ENCODE measurements at regions not wholly inside any gene's neighbourhood (a gene's known extent, or its start where the extent isn't known, plus 50 kb on each side); places are given as distances from the start of the nearest gene placed in this dataset.

- H3K36me3 ChIP-seq (ENCODE audit: control insufficient read depth in 2 of 2, insufficient read depth in 1 of 2, low read length in 2 of 2): no peaks in the 10 kb centered on the region
- no peaks in the 10 kb centered on the region for H3K4me1 ChIP-seq (ENCODE audit: control insufficient read depth, insufficient read depth, low read length)
- ChIA-PET CTCF (interaction anchor here (0.6 kb wide), 1 partner anchor 176 kb away, joined by 3 read pairs; no protein-coding TSS in a partner anchor), POLR2A (no interaction called here)
- H3K27ac ChIP-seq (ENCODE audit: extremely low read depth, low read depth, low read length): no peak overlapping the region
- H3K4me3 ChIP-seq (ENCODE audit: low read depth, low read length): no peak overlapping the region
- H3K9me3 ChIP-seq (ENCODE audit: control insufficient read depth, insufficient read depth, low read depth, low read length): no peaks in the 10 kb centered on the region
- TF ChIP-seq ZNF433 (tag by site-specific recombination; IDR thresholded peaks at IDR 0.05; ENCODE audit: low read depth) (no peak), ZNF501 (tag by site-specific recombination; IDR thresholded peaks at IDR 0.05) (no peak), ZBTB17 (tag by site-specific recombination; IDR thresholded peaks at IDR 0.05) (no peak), ZSCAN16 (tag by site-specific recombination; IDR thresholded peaks at IDR 0.05) (no peak), ZFP37 (tag by site-specific recombination; IDR thresholded peaks at IDR 0.05) (no peak), GFI1B (tag by site-specific recombination; IDR thresholded peaks at IDR 0.05) (no peak), ZXDB (tag by site-specific recombination; IDR thresholded peaks at IDR 0.05) (no peak), SP3 (tag by site-specific recombination; IDR thresholded peaks at IDR 0.05) (no peak), ZNF701 (tag by site-specific recombination; IDR thresholded peaks at IDR 0.05) (no peak), ZBTB26 (tag by site-specific recombination; optimal IDR thresholded peaks at IDR 0.05) (no peak), ZNF2 (tag by site-specific recombination; IDR thresholded peaks at IDR 0.05) (no peak), SALL2 (tag by site-specific recombination; IDR thresholded peaks at IDR 0.05; ENCODE audit: borderline replicate concordance) (no peak), KLF16 (tag by site-specific recombination; IDR thresholded peaks at IDR 0.05) (no peak), ZNF184 (tag by site-specific recombination; IDR thresholded peaks at IDR 0.05) (no peak), ZNF837 (tag by site-specific recombination; IDR thresholded peaks at IDR 0.05) (no peak)
- TF ChIP-seq, protein P1, sequence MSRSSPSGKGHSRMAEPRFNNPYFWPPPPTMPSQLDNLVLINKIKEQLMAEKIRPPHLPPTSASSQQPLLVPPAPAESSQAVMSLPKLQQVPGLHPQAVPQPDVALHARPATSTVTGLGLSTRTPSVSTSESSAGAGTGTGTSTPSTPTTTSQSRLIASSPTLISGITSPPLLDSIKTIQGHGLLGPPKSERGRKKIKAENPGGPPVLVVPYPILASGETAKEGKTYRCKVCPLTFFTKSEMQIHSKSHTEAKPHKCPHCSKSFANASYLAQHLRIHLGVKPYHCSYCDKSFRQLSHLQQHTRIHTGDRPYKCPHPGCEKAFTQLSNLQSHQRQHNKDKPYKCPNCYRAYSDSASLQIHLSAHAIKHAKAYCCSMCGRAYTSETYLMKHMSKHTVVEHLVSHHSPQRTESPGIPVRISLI (tag by site-specific recombination; IDR thresholded peaks at IDR 0.05): no peak
Measured at GRCh38 chr13:106173346-106173745, 362.1 kb downstream of the EFNB2 start.

- Histone ChIP-seq H3K27ac (ENCODE audit: extremely low read depth, low read depth, low read length) (no peak overlapping the region), H3K36me3 (ENCODE audit: control insufficient read depth in 2 of 2, insufficient read depth in 1 of 2, low read length in 2 of 2) (no peaks in the 10 kb centered on the region), H3K4me3 (ENCODE audit: low read depth, low read length) (no peak overlapping the region), H3K4me1 (ENCODE audit: control insufficient read depth, insufficient read depth, low read length) (no peaks in the 10 kb centered on the region), H3K9me3 (ENCODE audit: control insufficient read depth, insufficient read depth, low read depth, low read length) (no peaks in the 10 kb centered on the region)
- POLR2A ChIA-PET: no interaction called here
- no peak for TF ChIP-seq OVOL3 (tag by site-specific recombination; IDR thresholded peaks at IDR 0.05)
- TF ChIP-seq ZEB2 (tag by site-specific recombination; IDR thresholded peaks at IDR 0.05): no peak
- no peak for TF ChIP-seq KLF8 (tag by site-specific recombination; IDR thresholded peaks at IDR 0.05)
- TF ChIP-seq ZNF239 (tag by site-specific recombination; IDR thresholded peaks at IDR 0.05): no peak
- TF ChIP-seq, protein P2, sequence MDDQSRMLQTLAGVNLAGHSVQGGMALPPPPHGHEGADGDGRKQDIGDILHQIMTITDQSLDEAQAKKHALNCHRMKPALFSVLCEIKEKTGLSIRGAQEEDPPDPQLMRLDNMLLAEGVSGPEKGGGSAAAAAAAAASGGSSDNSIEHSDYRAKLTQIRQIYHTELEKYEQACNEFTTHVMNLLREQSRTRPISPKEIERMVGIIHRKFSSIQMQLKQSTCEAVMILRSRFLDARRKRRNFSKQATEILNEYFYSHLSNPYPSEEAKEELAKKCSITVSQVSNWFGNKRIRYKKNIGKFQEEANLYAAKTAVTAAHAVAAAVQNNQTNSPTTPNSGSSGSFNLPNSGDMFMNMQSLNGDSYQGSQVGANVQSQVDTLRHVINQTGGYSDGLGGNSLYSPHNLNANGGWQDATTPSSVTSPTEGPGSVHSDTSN (CRISPR knock-in tag; IDR thresholded peaks at IDR 0.05): no peak
- no peak for TF ChIP-seq ZBTB10 (tag by site-specific recombination; IDR thresholded peaks at IDR 0.05)
- no peak for TF ChIP-seq ZBTB8A (tag by site-specific recombination; IDR thresholded peaks at IDR 0.05)
- no peak for TF ChIP-seq ZNF707 (tag by site-specific recombination; IDR thresholded peaks at IDR 0.05)
- no peak for TF ChIP-seq WT1 (tag by site-specific recombination; IDR thresholded peaks at IDR 0.05)
- CTCF ChIA-PET: interaction anchor here (0.5 kb wide), 1 partner anchor 14 kb away, joined by 3 read pairs; no protein-coding TSS in a partner anchor
Measured at GRCh38 chr13:106172176-106172905, 363.1 kb downstream of the EFNB2 start.
